Ishikawa (cell line): ENCODE measurements at regions not wholly inside any gene's neighbourhood (a gene's known extent, or its start where the extent isn't known, plus 50 kb on each side); places are given as distances from the start of the nearest gene placed in this dataset.

Experiments
- CEBPB ChIP-seq: IDR thresholded peaks from 2 replicates; pipeline ENCODE4 v1.6.1; 2012
- CREB1 ChIP-seq: IDR thresholded peaks from 2 replicates; pipeline ENCODE4 v1.6.1; 2012; ENCODE audit warnings: low read depth
- EGR1 ChIP-seq: IDR thresholded peaks from 2 replicates; pipeline ENCODE4 v1.6.1; 2012
- EP300 ChIP-seq: IDR thresholded peaks from 2 replicates; pipeline ENCODE4 v1.6.1; 2012; ENCODE audit warnings: borderline replicate concordance
- FOXM1 ChIP-seq: IDR thresholded peaks from 2 replicates; pipeline ENCODE4 v1.6.1; 2012; ENCODE audit warnings: low read depth, borderline replicate concordance
- NFIC ChIP-seq: IDR thresholded peaks from 2 replicates; pipeline ENCODE4 v1.6.1; 2012
- RAD21 ChIP-seq: IDR thresholded peaks from 2 replicates; pipeline ENCODE4 v1.6.1; 2012; ENCODE audit warnings: low read depth
- TAF1 ChIP-seq: IDR thresholded peaks from 2 replicates; pipeline ENCODE4 v1.6.1; 2012; ENCODE audit warnings: low read depth, mild to moderate bottlenecking
- TCF12 ChIP-seq: IDR thresholded peaks from 2 replicates; pipeline ENCODE4 v1.6.1; 2012; ENCODE audit warnings: low read depth
- TEAD4 ChIP-seq: IDR thresholded peaks from 2 replicates; pipeline ENCODE4 v1.6.1; 2012
- YY1 ChIP-seq: IDR thresholded peaks from 2 replicates; pipeline ENCODE4 v1.6.1; 2012; ENCODE audit warnings: low read depth
- ZBTB7A ChIP-seq: IDR thresholded peaks from 2 replicates; pipeline ENCODE4 v1.6.1; 2012; ENCODE audit warnings: low read depth
- TF ChIP-seq, protein P1 (sequence below): IDR thresholded peaks from 2 replicates; pipeline ENCODE4 v1.6.1; 2012
- TF ChIP-seq, protein P2 (sequence below): IDR thresholded peaks from 2 replicates; pipeline ENCODE4 v1.6.1; 2012
- TF ChIP-seq, protein P3 (sequence below): IDR thresholded peaks from 2 replicates; pipeline ENCODE4 v1.6.1; 2012; ENCODE audit warnings: low read depth, mild to moderate bottlenecking

DNA sequence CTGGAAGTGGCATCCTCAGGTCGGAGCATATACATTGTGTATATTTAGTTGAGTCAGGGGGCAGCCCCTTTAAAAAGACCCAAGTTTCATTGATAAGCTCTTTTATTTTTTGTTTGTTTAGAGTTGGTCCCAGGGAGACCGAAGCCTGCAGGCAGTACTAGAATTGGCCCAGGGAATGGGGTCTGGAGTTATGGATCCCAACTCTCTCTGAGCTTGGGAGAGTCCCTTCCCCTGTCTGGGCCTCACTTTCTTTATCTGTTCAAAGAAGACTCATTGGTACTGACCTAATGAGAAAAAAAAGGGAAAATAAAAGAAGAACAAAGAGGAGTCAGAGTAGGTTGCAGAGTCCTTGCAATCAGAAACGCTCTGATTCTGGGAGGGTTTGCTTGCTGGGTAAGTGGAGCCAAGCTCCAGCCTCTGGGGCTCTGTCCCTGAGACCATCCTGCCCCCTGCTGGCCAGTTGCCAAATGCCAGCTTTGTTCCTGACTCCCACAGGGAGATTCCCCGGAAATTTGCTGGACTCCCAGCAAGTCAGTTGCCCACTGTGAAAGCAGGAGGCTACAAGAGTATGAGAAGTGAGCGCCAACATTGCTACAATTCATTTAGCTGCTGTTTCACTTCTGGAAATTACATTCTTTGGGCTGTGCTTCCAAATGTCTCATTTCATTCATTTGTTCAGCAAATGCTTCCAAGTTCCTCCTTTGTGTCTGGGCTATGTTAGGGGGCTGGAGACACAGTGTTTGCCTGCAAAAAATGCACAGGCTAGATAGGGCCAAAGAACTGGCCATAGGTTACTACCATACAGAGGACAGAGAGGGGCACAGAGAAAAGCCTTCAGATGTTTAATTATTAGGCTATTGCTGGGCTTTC is 156.2 kb downstream of the MELK start:
- 0 out of 2 replicates have a peak, but pooled peaks have one; percentile 9 for TF ChIP-seq TEAD4
- TF ChIP-seq RAD21: peak; percentile 91
- no peak for TF ChIP-seq CEBPB

DNA sequence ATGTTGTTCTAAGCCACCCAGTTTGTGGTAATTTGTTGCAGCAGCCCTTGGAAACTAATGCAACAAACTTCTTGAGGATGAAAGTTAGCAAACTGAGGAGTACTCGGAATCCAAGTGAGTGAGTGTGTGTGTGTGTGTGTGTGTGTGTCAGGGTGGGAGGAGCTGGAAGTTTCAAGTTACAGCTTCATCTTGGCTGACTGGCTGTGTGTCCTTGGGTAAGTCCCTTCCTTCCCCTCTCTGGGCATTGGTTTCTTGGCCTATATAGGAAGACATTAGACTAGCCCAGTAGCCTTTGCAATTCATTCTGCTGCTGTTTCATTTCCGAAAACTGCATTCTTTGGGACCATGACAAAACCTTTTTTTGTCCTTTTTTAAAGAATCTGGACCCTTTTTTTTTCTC is 157.2 kb downstream of the MELK start:
- TF ChIP-seq, protein P1, sequence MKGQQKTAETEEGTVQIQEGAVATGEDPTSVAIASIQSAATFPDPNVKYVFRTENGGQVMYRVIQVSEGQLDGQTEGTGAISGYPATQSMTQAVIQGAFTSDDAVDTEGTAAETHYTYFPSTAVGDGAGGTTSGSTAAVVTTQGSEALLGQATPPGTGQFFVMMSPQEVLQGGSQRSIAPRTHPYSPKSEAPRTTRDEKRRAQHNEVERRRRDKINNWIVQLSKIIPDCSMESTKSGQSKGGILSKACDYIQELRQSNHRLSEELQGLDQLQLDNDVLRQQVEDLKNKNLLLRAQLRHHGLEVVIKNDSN: no peak
- TF ChIP-seq ZBTB7A: no peak
- TF ChIP-seq CREB1: no peak
- TF ChIP-seq TEAD4: no peak
- TF ChIP-seq TAF1: no peak
- no peak for TF ChIP-seq FOXM1
- TF ChIP-seq TCF12: no peak
- TF ChIP-seq, protein P2, sequence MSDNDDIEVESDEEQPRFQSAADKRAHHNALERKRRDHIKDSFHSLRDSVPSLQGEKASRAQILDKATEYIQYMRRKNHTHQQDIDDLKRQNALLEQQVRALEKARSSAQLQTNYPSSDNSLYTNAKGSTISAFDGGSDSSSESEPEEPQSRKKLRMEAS: no peak
- TF ChIP-seq YY1: no peak
- no peak for TF ChIP-seq EP300
- TF ChIP-seq EGR1: no peak
- TF ChIP-seq RAD21: no peak
- TF ChIP-seq, protein P3, sequence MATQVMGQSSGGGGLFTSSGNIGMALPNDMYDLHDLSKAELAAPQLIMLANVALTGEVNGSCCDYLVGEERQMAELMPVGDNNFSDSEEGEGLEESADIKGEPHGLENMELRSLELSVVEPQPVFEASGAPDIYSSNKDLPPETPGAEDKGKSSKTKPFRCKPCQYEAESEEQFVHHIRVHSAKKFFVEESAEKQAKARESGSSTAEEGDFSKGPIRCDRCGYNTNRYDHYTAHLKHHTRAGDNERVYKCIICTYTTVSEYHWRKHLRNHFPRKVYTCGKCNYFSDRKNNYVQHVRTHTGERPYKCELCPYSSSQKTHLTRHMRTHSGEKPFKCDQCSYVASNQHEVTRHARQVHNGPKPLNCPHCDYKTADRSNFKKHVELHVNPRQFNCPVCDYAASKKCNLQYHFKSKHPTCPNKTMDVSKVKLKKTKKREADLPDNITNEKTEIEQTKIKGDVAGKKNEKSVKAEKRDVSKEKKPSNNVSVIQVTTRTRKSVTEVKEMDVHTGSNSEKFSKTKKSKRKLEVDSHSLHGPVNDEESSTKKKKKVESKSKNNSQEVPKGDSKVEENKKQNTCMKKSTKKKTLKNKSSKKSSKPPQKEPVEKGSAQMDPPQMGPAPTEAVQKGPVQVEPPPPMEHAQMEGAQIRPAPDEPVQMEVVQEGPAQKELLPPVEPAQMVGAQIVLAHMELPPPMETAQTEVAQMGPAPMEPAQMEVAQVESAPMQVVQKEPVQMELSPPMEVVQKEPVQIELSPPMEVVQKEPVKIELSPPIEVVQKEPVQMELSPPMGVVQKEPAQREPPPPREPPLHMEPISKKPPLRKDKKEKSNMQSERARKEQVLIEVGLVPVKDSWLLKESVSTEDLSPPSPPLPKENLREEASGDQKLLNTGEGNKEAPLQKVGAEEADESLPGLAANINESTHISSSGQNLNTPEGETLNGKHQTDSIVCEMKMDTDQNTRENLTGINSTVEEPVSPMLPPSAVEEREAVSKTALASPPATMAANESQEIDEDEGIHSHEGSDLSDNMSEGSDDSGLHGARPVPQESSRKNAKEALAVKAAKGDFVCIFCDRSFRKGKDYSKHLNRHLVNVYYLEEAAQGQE: no peak
- TF ChIP-seq NFIC: no peak
- TF ChIP-seq CEBPB: no peak

DNA sequence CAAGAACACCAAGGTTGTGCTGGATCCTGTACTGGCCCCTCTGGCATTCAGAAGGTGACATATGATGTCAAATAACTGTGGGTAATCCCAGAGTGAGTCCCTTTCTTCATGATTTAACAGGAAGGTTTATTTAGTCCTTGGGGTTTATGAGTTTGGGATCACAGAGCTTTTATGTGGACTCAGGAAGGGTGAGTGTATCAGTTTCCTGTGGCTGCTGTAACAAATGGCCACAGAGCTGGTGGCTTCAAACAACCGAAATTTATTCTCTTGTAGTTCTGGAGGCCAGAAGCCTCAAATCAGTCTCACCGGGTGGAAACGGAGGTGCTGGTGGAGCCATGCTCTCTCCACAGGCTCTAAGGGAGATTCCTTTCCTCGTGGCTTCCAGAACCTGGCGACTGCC is 157.7 kb downstream of the MELK start:
- TF ChIP-seq TCF12: no peak
- TF ChIP-seq, protein P2: no peak
- no peak for TF ChIP-seq FOXM1
- no peak for TF ChIP-seq EGR1
- no peak for TF ChIP-seq NFIC
- TF ChIP-seq, protein P1: no peak
- TF ChIP-seq, protein P3: no peak
- TF ChIP-seq YY1: no peak
- TF ChIP-seq TAF1: no peak

DNA sequence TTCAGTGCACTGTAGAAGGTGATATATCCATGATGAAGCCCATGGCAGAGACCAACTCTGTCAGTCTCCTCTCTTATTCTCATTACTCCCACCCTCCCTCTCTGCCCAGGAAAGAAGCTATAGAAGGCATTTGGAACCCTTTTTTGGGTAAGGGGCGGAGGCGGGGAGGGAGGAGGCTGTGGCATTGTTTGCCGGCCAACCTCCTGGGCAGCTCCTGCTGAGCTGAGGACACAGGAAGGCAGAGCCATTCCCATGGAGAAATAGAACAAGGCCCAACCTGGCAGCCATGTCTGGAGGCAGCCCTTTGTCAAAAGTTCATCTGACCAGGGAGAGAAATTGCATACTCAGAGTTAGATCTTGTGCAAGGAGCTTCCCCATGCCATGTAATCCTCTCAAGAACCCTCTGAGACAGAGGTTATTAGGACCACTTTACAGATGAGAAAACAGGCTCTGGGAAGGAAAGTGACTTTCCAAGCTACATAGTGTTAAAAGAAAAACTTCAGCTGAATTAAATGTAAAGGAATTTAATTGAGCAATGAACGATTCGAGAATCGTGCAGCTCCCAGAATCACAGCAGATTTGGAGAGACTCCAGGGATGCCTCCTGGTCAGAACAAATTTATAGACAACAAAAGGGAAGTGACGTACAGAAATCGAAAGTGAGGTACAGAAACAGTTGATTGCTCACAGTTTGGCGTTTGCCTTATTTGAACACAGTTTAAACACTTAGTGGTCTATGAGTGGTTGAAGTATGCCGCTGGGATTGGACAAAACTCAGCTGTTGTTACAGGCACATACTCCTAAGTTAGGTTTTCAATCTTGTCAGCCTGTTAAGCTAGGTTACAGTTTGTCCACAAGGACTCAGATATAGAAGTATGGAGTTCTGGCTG is 158.6 kb downstream of the MELK start:
- TF ChIP-seq EGR1 (no peak), NFIC (no peak), RAD21 (no peak), ZBTB7A (no peak), CEBPB (no peak), YY1 (no peak), FOXM1 (no peak), TAF1 (no peak), CREB1 (no peak), TCF12 (no peak), EP300 (no peak), TEAD4 (no peak)
- TF ChIP-seq, protein P1: no peak
- TF ChIP-seq, protein P2: no peak
- TF ChIP-seq, protein P3: no peak
